ENCODE measurements at regions not wholly inside any gene's neighbourhood (a gene's known extent, or its start where the extent isn't known, plus 50 kb on each side); places are given as distances from the start of the nearest gene placed in this dataset.
A peak's percentile ranks its signal among the peaks of the same experiment; 100 is the strongest.

DNA sequence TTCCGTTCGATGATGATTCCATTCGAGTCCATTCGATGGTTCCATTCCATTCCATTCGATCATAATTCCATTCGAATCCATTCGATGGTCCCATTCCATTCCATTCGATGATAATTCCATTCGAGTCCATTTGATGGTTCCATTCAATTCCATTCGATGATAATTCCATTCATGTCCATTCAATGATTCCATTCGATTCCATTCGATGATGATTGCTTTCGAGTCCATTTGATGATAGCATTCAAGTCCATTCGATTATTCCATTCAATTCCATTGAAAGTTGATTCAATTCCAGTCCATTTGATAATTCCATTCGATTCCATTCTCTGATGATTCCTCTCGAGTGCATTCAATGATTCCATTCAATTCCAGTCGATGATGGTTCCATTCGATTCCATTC, 3895.3 kb downstream of the SRGAP2C start:
- H3K27me3 ChIP-seq: no peaks in the 10 kb centered on the region
- no peaks in the 10 kb centered on the region for H3K4me1 ChIP-seq
- H3K4me3 ChIP-seq: no peak overlapping the region
- intact Hi-C loops (cut with DNase I; ENCODE audit: low total_unique reads): no loop called here
- DNase-seq: no peak
- H3K27ac ChIP-seq: no peak overlapping the region
- peaks cover 5% of the 10 kb centered on the region for H3K9me3 ChIP-seq
- 58 to 59% methylated on average over 18 of the region's 18 CpGs for WGBS, 2 donors
- H3K36me3 ChIP-seq (ENCODE audit: low read depth, missing control alignments): no peaks in the 10 kb centered on the region
- TF ChIP-seq CTCF (IDR thresholded peaks at IDR 0.05): no peak
- TF ChIP-seq POLR2A (IDR thresholded peaks at IDR 0.05): no peak

GRCh38 chr1:125085720-125086591, 3901.2 kb downstream of the SRGAP2C start:
- Histone ChIP-seq H3K4me3 (peak overlapping the region in 1 of 2 donors; percentile 17), H3K27me3 (no peaks in the 10 kb centered on the region), H3K27ac (no peak overlapping the region), H3K9me3 (peaks cover 2% of the 10 kb centered on the region), H3K36me3 (ENCODE audit: low read depth, missing control alignments) (no peaks in the 10 kb centered on the region), H3K4me1 (no peaks in the 10 kb centered on the region)
- intact Hi-C loops (cut with DNase I; ENCODE audit: low total_unique reads): no loop called here
- no peak for DNase-seq
- 42 to 44% methylated on average over 94 to 108 of the region's 108 CpGs for WGBS, 2 donors
- TF ChIP-seq CTCF (IDR thresholded peaks at IDR 0.05) (no peak), POLR2A (IDR thresholded peaks at IDR 0.05) (no peak)

GRCh38 chr1:125086611-125087010, 3901.8 kb downstream of the SRGAP2C start:
- Histone ChIP-seq H3K27ac (no peak overlapping the region), H3K4me1 (no peaks in the 10 kb centered on the region), H3K27me3 (no peaks in the 10 kb centered on the region), H3K4me3 (peak overlapping the region; percentile 17 to 21), H3K9me3 (no peaks in the 10 kb centered on the region), H3K36me3 (ENCODE audit: low read depth, missing control alignments) (no peaks in the 10 kb centered on the region)
- intact Hi-C loops (cut with DNase I; ENCODE audit: low total_unique reads): no loop called here
- WGBS, 2 donors: 39 to 45% methylated on average over 42 to 45 of the region's 45 CpGs
- no peak for DNase-seq
- TF ChIP-seq CTCF (IDR thresholded peaks at IDR 0.05) (no peak), POLR2A (IDR thresholded peaks at IDR 0.05) (no peak)

DNA sequence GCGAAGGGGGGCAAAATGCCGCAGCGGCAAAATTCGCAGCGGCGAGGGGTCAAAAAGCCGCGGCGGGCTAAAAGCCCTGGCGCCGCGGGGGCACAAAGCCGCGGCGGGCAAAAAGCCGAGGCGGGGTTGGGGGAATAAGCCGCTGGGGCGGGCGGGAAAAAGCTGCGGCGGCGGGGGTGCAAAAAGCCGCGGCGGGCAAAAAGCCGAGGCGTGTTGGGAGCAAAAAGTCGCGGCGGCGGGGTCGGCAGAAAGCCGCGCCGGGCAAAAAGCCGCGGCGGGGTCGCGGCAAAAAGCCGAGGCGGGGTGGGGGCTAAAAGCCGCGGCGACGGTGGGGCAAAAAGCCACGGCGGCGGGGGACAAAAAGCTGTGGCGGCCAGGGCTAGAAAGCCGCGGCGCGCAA, 3902.5 kb downstream of the SRGAP2C start:
- no peak overlapping the region for H3K27ac ChIP-seq
- no peaks in the 10 kb centered on the region for H3K9me3 ChIP-seq
- H3K4me1 ChIP-seq: no peaks in the 10 kb centered on the region
- no peaks in the 10 kb centered on the region for H3K27me3 ChIP-seq
- no peak for DNase-seq
- 30 to 32% methylated on average over 43 to 48 of the region's 55 CpGs for WGBS, 2 donors
- intact Hi-C loops (cut with DNase I; ENCODE audit: low total_unique reads): no loop called here
- no peak for TF ChIP-seq CTCF (IDR thresholded peaks at IDR 0.05)
- TF ChIP-seq POLR2A (IDR thresholded peaks at IDR 0.05): no peak
- no peaks in the 10 kb centered on the region for H3K36me3 ChIP-seq (ENCODE audit: low read depth, missing control alignments)
- peak overlapping the region; percentile 17 to 21 for H3K4me3 ChIP-seq

- no peaks in the 10 kb centered on the region for H3K27me3 ChIP-seq
- no peak overlapping the region for H3K4me3 ChIP-seq
- WGBS, 2 donors: 32 to 37% methylated on average over 33 to 38 of the region's 41 CpGs
- DNase-seq: no peak
- no peaks in the 10 kb centered on the region for H3K36me3 ChIP-seq (ENCODE audit: low read depth, missing control alignments)
- TF ChIP-seq CTCF (IDR thresholded peaks at IDR 0.05): no peak
- no peak for TF ChIP-seq POLR2A (IDR thresholded peaks at IDR 0.05)
- intact Hi-C loops (cut with DNase I; ENCODE audit: low total_unique reads): no loop called here
- no peak overlapping the region for H3K27ac ChIP-seq
- H3K9me3 ChIP-seq: no peaks in the 10 kb centered on the region
- H3K4me1 ChIP-seq: no peaks in the 10 kb centered on the region
Observed at GRCh38 chr1:125087691-125088090, 3902.9 kb downstream of the SRGAP2C start.
